Tibial nerve (tissue), 4 donors: ENCODE measurements at regions not wholly inside any gene's neighbourhood (a gene's known extent, or its start where the extent isn't known, plus 50 kb on each side); places are given as distances from the start of the nearest gene placed in this dataset.
"Not testable (repeated sequence)": the region's sequence is repeated elsewhere in the genome, so short reads cannot be mapped to it uniquely, and the experiment has no call there.

Experiments used
- DNase-seq, 2 donors: peaks; one replicate each; pipeline ENCODE4 v3.0.0-alpha.2; 2019; ENCODE audit warnings: low spot score in 2 of 2
- H3K27ac ChIP-seq, 4 donors: fragments of 200-600 bp; sonication (generic) in 3 of 4; one replicate each; pipeline ENCODE4 v1.5.1; 2017 to 2019; ENCODE audit warnings: mild to moderate bottlenecking in 1 of 4
- H3K27me3 ChIP-seq, 2 donors: fragments of 200-600 bp; sonication (generic) in 1 of 2; one replicate each; pipeline versions ENCODE4 v1.5.1 to v1.6.0; 2017 to 2019
- H3K36me3 ChIP-seq, 3 donors: fragments of 200-600 bp; sonication (generic); one replicate each; pipeline ENCODE4 v1.5.1; 2018 to 2019
- H3K4me1 ChIP-seq, 4 donors: fragments of 200-600 bp; sonication (generic) in 3 of 4; one replicate each; pipeline ENCODE4 v1.5.1; 2017 to 2019
- H3K4me3 ChIP-seq, 4 donors: fragments of 200-600 bp; sonication (generic) in 3 of 4; one replicate each; pipeline ENCODE4 v1.5.1; 2017 to 2019; ENCODE audit warnings: mild to moderate bottlenecking in 1 of 4, moderate library complexity in 1 of 4
- H3K9me3 ChIP-seq, 4 donors: fragments of 200-600 bp; sonication (generic) in 3 of 4; one replicate each; pipeline ENCODE4 v1.5.1; 2017 to 2019
- EP300 ChIP-seq, 2 donors: sonication (generic); formaldehyde crosslinking; IDR thresholded peaks; one replicate each; pipeline ENCODE4 v1.6.1; 2017; ENCODE audit warnings: antibody characterized with exemption in 2 of 2, mild to moderate bottlenecking in 1 of 2
- POLR2A ChIP-seq, 2 donors: fragments of 450-650 bp; IDR thresholded peaks; one replicate each; pipeline ENCODE4 v1.6.1; 2017; ENCODE audit warnings: antibody characterized with exemption in 2 of 2, mild to moderate bottlenecking in 2 of 2, moderate library complexity in 2 of 2
- WGBS, 2 donors: methylation state at CpG; one replicate each; pipeline ENCODE4 v1.1.5; 2018; 5-methylcytosine and 5-hydroxymethylcytosine counted together
- TF ChIP-seq, protein P1 (sequence below), 5 experiments: fragments of 200-600 bp in 3 of 5; fragments of 450-650 bp in 2 of 5; sonication (generic) in 3 of 5; IDR thresholded peaks; one replicate each; pipeline ENCODE4 v1.5.1; 2016 to 2019; ENCODE audit warnings: antibody characterized with exemption in 5 of 5, mild to moderate bottlenecking in 3 of 5, moderate library complexity in 2 of 5

DNA sequence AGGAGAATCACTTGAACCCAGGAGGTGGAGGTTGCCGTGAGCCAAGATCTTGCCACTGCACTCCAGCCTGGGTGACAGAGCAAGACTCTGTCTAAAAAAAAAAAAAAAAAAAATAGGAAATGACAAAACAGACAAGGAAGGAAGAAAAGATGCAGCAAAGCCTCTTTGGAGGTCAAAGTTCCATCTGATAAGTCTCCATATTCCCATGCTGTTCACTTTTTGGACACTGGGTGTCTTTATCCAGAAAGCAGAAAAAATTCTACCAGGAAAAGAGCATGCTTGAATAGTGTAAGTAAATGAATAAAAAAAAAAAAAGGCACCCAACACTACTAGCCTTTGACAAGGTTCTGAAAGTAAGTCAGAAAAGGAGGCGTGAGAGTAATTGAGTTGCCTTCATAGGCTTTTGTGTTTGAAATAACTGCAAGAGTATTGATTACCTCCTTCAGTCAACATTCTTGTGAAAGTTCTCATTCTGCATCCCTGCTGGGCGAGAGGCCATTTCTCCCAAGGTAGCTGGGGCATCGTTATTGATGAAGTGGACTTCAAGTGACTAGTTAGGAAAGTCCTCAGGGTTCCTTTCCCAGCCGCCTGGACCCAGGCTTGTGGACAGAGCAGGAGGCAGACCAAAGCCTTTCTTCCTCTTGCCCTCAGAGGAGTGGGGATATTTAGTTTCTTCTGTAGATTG lies 133.3 kb upstream of the KIF5B start:
- Histone ChIP-seq H3K27ac (no peak overlapping the region), H3K36me3 (no peaks in the 10 kb centered on the region), H3K4me3 (no peak overlapping the region), H3K27me3 (no peaks in the 10 kb centered on the region), H3K9me3 (no peaks in the 10 kb centered on the region), H3K4me1 (peaks cover 0 to 9% (median 0%) of the 10 kb centered on the region in 4 donors)
- no peak for DNase-seq
- no peak for TF ChIP-seq EP300 (IDR thresholded peaks at IDR 0.05)
- TF ChIP-seq, protein P1, sequence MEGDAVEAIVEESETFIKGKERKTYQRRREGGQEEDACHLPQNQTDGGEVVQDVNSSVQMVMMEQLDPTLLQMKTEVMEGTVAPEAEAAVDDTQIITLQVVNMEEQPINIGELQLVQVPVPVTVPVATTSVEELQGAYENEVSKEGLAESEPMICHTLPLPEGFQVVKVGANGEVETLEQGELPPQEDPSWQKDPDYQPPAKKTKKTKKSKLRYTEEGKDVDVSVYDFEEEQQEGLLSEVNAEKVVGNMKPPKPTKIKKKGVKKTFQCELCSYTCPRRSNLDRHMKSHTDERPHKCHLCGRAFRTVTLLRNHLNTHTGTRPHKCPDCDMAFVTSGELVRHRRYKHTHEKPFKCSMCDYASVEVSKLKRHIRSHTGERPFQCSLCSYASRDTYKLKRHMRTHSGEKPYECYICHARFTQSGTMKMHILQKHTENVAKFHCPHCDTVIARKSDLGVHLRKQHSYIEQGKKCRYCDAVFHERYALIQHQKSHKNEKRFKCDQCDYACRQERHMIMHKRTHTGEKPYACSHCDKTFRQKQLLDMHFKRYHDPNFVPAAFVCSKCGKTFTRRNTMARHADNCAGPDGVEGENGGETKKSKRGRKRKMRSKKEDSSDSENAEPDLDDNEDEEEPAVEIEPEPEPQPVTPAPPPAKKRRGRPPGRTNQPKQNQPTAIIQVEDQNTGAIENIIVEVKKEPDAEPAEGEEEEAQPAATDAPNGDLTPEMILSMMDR (IDR thresholded peaks at IDR 0.05), result peak in 1 of 5 experiments; percentile 20
- 82 to 84% methylated on average over 5 of the region's 5 CpGs for WGBS, 2 donors

DNA sequence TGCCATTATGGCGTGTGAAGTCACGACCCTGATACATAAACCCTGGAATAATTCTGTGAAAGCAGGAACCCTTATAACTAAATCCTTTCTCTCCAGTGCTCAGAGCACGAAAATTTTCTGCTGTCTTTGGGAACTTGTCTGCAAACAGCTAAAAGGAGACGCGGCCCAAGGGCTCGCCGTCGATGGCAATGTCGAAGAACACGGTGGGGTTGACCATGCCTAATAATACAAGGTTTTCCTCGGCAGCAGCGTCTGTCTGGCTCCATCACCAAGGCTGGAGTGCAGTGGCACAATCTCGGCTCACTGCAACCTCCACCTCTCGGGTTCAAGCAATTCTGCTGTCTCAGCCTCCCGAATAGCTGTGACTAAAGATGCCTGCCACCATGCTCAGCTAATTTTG lies 132.4 kb upstream of the KIF5B start:
- not testable (repeated sequence) for H3K36me3 ChIP-seq, H3K4me1 ChIP-seq, H3K27ac ChIP-seq, H3K9me3 ChIP-seq, H3K27me3 ChIP-seq, DNase-seq, H3K4me3 ChIP-seq
- WGBS, 2 donors, result 97% methylated on average over 15 of the region's 15 CpGs

DNA sequence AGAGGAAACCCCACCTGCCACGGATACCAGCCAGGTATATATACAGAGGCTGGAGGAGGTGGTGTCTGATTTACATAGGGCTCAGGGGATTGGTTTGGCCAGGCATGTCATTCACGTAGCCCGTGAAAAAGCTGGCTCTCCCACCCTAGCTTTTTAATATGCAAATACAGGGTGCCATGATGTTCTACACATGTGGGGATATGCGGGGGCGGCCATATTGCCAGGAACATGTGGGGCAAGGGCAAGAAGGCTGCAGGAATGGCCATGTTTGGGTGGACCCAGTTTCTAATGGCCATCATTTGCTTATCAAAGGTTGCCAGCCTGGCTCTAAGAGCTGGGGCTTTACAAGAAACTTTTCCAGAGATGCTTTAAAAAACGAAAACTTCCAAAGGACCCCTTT lies 131.5 kb upstream of the KIF5B start:
- 83 to 97% methylated on average over 6 of the region's 6 CpGs for WGBS, 2 donors
- H3K4me3 ChIP-seq, result no peak overlapping the region
- H3K4me1 ChIP-seq, result peaks cover 0 to 9% (median 0%) of the 10 kb centered on the region in 4 donors
- H3K9me3 ChIP-seq, result no peaks in the 10 kb centered on the region
- H3K36me3 ChIP-seq, result no peaks in the 10 kb centered on the region
- no peaks in the 10 kb centered on the region for H3K27me3 ChIP-seq
- DNase-seq, result no peak
- H3K27ac ChIP-seq, result no peak overlapping the region
- TF ChIP-seq POLR2A (IDR thresholded peaks at IDR 0.05), result no peak
- TF ChIP-seq, protein P1 (IDR thresholded peaks at IDR 0.05), result no peak
- TF ChIP-seq EP300 (IDR thresholded peaks at IDR 0.05), result no peak

DNA sequence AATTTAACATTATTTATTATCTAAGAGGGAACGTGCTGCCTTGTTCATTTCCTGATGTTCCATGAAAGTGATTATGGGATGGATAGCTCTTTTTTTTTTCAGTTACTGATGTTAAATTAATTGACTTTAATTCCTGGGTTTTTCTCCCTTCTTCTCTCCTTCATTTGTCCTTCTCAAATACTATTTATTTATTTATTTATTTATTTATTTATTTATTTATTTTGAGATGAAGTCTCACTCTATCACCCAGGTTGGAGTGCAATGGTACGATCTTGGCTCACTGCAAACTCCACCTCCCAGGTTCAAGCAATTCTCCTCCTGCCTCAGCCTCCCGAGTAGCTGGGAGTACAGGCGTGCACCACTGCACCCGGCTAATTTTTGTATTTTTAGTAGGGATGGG lies 127.4 kb upstream of the KIF5B start:
- not testable (repeated sequence) for H3K36me3 ChIP-seq, H3K4me3 ChIP-seq, H3K27me3 ChIP-seq, H3K9me3 ChIP-seq, H3K27ac ChIP-seq, DNase-seq
- peaks cover 0 to 10% (median 0%) of the 10 kb centered on the region in 4 donors for H3K4me1 ChIP-seq
- 84 to 88% methylated on average over 5 of the region's 5 CpGs for WGBS, 2 donors

DNA sequence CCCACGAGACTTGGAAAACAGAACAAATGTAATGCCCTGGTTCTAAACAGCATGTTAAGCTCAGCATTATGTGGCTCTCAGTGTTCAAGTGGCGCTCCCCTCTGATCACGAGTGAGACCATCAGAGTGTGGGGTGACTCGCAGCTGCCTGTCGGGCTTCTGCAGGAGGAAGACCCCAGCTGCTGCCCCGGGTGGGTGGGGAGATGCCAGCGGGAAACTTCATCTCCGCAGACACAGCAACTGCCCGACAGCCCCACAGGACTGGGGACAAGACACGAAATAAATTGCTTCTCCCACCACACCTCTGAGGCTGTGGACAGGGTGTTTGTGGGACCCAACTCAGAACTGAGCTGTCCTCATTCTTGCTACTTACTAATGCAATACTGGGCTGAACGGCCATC lies 126.3 kb upstream of the KIF5B start:
- WGBS, 2 donors, result 79 to 80% methylated on average over 10 to 11 of the region's 11 CpGs
- TF ChIP-seq POLR2A (IDR thresholded peaks at IDR 0.05) (no peak), EP300 (IDR thresholded peaks at IDR 0.05) (no peak)
- TF ChIP-seq, protein P1 (IDR thresholded peaks at IDR 0.05), result no peak

DNA sequence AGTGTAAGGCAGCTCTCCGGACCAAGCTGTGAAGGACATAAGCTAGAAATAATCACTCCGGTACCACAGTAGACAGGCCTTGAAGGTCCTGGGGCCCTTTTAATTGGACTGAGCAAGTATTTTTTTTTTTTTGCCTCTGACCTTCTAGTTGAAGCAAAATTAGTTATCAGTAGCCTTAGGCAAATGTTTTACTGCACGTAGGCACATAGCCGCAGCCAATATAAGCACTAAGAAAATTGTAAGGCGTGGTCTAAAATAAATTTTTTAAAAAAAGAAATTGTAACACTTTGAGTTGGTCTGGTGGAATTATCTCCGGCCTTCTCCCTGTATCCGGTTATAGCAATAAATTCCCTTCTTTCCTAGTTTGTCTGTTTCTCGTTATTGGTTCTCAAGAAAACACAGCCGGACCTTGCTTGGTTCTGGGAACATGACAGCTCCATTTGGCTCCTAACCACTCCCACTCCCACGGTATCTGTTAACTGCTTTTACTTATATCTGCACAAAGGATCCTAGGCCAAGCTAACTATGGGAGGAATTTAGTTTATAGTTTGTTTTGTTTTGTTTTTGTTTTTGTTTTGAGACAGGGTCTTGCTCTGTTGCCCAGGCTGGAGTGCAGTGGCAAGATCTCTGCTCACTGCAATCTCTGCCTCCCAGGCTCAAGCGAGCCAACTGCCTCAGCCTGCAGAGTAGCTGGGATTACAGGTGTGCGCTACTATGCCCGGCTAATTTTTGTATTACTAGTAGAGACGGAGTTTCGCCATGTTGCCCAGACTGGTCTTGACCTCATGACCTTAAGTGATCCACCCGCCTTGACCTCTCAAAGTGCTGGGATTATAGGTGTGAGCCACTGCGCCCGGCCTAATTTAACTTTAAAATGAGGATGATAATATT lies 124.4 kb upstream of the KIF5B start:
- TF ChIP-seq, protein P1 (IDR thresholded peaks at IDR 0.05), result no peak
- TF ChIP-seq POLR2A (IDR thresholded peaks at IDR 0.05), result no peak
- no peak for TF ChIP-seq EP300 (IDR thresholded peaks at IDR 0.05)
- no peak for DNase-seq
- WGBS, 2 donors, result 71 to 77% methylated on average over 18 of the region's 18 CpGs
- H3K27me3 ChIP-seq, result no peaks in the 10 kb centered on the region
- H3K9me3 ChIP-seq, result no peaks in the 10 kb centered on the region
- H3K36me3 ChIP-seq, result no peaks in the 10 kb centered on the region
- peak overlapping the region in 1 of 4 donors; percentile 5 for H3K27ac ChIP-seq
- H3K4me3 ChIP-seq, result no peak overlapping the region
- H3K4me1 ChIP-seq, result peaks cover 0 to 10% (median 0%) of the 10 kb centered on the region in 4 donors

More for the DNA sequence above, 126.3 kb upstream of the KIF5B start:
- Histone ChIP-seq H3K4me3 (no peak overlapping the region), H3K9me3 (no peaks in the 10 kb centered on the region), H3K36me3 (no peaks in the 10 kb centered on the region), H3K4me1 (peaks cover 0 to 10% (median 0%) of the 10 kb centered on the region in 4 donors), H3K27ac (no peak overlapping the region), H3K27me3 (no peaks in the 10 kb centered on the region)
- no peak for DNase-seq
